Ovary (tissue), 3 donors: ENCODE measurements at regions not wholly inside any gene's neighbourhood (a gene's known extent, or its start where the extent isn't known, plus 50 kb on each side); places are given as distances from the start of the nearest gene placed in this dataset.

Experiments
- CTCF ChIP-seq, 3 donors: fragments of 450-650 bp in 2 of 3; fragments of 200-600 bp in 1 of 3; IDR thresholded peaks; one replicate each; pipeline versions ENCODE4 v1.5.1 to v1.8.0; 2016 to 2022; ENCODE audit warnings: antibody characterized with exemption in 3 of 3, mild to moderate bottlenecking in 1 of 3
- POLR2A ChIP-seq: fragments of 450-650 bp; IDR thresholded peaks from one replicate; pipeline ENCODE4 v1.6.1; 2017; ENCODE audit warnings: antibody characterized with exemption, mild to moderate bottlenecking, moderate library complexity
- donor health status: DM: no; HTN: no; CAD: no.

- TF ChIP-seq CTCF (IDR thresholded peaks at IDR 0.05) (no peak), POLR2A (no peak)
These were observed 300.6 kb downstream of the TBL1XR1 start for GRCh38 chr3:176896640-176897039.
